Activated CD8-positive, alpha-beta T cell treated with anti-CD3 and anti-CD28 coated beads for 36 hours (primary cell): ENCODE measurements at regions not wholly inside any gene's neighbourhood (a gene's known extent, or its start where the extent isn't known, plus 50 kb on each side); places are given as distances from the start of the nearest gene placed in this dataset.

Experiments
- ATAC-seq: fragments of 200-7000 bp; cut with Tn5 transposase; one replicate; pipeline ENCODE4 v1.10.0; 2021; ENCODE audit warnings: mild to moderate bottlenecking, moderate library complexity
- CTCF ChIA-PET: fragments of 350-600 bp; sonication (Branson Sonifier 250); formaldehyde crosslinking; loops from one replicate; lab custom pipeline; 2021; ENCODE audit warnings: antibody characterized with exemption; lab: Charles Lee
- POLR2A ChIA-PET: fragments of 350-600 bp; sonication (Branson Sonifier 250); formaldehyde crosslinking; loops from one replicate; lab custom pipeline; 2021; ENCODE audit warnings: antibody characterized with exemption; lab: Charles Lee
- DNase-seq: peaks from one replicate; pipeline ENCODE4 v3.0.0-alpha.2; 2020
- H3K27ac Mint-ChIP-seq: one replicate; pipeline ENCODE4 v1.8.0; 2021; ENCODE audit warnings: mild to moderate bottlenecking, mixed read lengths
- H3K27me3 Mint-ChIP-seq: one replicate; pipeline ENCODE4 v1.8.0; 2021; ENCODE audit warnings: mixed read lengths
- H3K36me3 Mint-ChIP-seq: one replicate; pipeline ENCODE4 v1.8.0; 2021; ENCODE audit warnings: low read depth, mixed read lengths
- H3K4me1 Mint-ChIP-seq: one replicate; pipeline ENCODE4 v1.8.0; 2021; ENCODE audit warnings: low read depth, mixed read lengths
- H3K4me3 Mint-ChIP-seq: one replicate; pipeline ENCODE4 v1.8.0; 2021; ENCODE audit warnings: mild to moderate bottlenecking, moderate library complexity, mixed read lengths
- H3K9me3 Mint-ChIP-seq: one replicate; pipeline ENCODE4 v1.8.0; 2021; ENCODE audit warnings: mixed read lengths
- CTCF ChIP-seq: fragments of 200-600 bp; IDR thresholded peaks from one replicate; pipeline ENCODE4 v1.8.0; 2022; ENCODE audit warnings: antibody characterized with exemption, mild to moderate bottlenecking
- intact Hi-C: fragments of 100-400 bp; cut with micrococcal nuclease; formaldehyde crosslinking; loops from one replicate; pipeline ENCODE4 v1.10.0; 2022

- intact Hi-C loops = no loop called here
- Mint-ChIP-seq H3K9me3 (peaks cover 3% of the 10 kb centered on the region), H3K27ac (peak overlapping the region; percentile 94), H3K27me3 (no peaks in the 10 kb centered on the region), H3K4me1 (peaks cover 72% of the 10 kb centered on the region), H3K4me3 (no peak overlapping the region), H3K36me3 (peaks cover 5% of the 10 kb centered on the region)
- CTCF ChIA-PET = interaction anchor here (1.2 to 2.4 kb wide), 2 partner anchors 18 to 34 kb away, joined by 3 to 7 read pairs; no protein-coding TSS in a partner anchor
- POLR2A ChIA-PET = interaction anchor here (0.7 to 10.6 kb wide), 8 partner anchors 9 to 58 kb away, joined by 3 to 172 read pairs (median 4); no protein-coding TSS in a partner anchor
- DNase-seq = peak; percentile 34
- TF ChIP-seq CTCF = no peak
- ATAC-seq = no peak
Measured at GRCh38 chr1:25019337-25020172, 89.5 kb upstream of the RUNX3 start.

- TF ChIP-seq CTCF = no peak
- H3K27ac Mint-ChIP-seq = peak overlapping the region; percentile 94
- DNase-seq = no peak
- H3K4me1 Mint-ChIP-seq = peaks cover 66% of the 10 kb centered on the region
- intact Hi-C loops = no loop called here
- ATAC-seq = no peak
- POLR2A ChIA-PET = interaction anchor here (0.7 to 1.5 kb wide), 4 partner anchors 9 to 57 kb away, joined by 3 to 4 read pairs (median 4); no protein-coding TSS in a partner anchor
- peaks cover 5% of the 10 kb centered on the region for H3K36me3 Mint-ChIP-seq
- no peaks in the 10 kb centered on the region for H3K27me3 Mint-ChIP-seq
- no peak overlapping the region for H3K4me3 Mint-ChIP-seq
- peaks cover 3% of the 10 kb centered on the region for H3K9me3 Mint-ChIP-seq
- CTCF ChIA-PET = interaction anchor here (1.2 to 2.4 kb wide), 2 partner anchors 19 to 33 kb away, joined by 3 to 7 read pairs; no protein-coding TSS in a partner anchor
Measured at GRCh38 chr1:25018943-25019336, 88.9 kb upstream of the RUNX3 start.

GRCh38 chr1:25018110-25018735 is 88.1 kb upstream of the RUNX3 start:
- no peak for ATAC-seq
- peak overlapping the region; percentile 24 for H3K4me3 Mint-ChIP-seq
- CTCF ChIA-PET = interaction anchor here (2.4 kb wide), 1 partner anchor 19 kb away, joined by 7 read pairs; no protein-coding TSS in a partner anchor

GRCh38 chr1:25017436-25018109 is 87.5 kb upstream of the RUNX3 start:
- H3K36me3 Mint-ChIP-seq = peaks cover 5% of the 10 kb centered on the region
- POLR2A ChIA-PET = interaction anchor here (0.6 to 1.6 kb wide), 6 partner anchors 12 to 1499 kb away, joined by 3 to 5 read pairs (median 4); no protein-coding TSS in a partner anchor
- H3K4me1 Mint-ChIP-seq = peaks cover 65% of the 10 kb centered on the region
- peak overlapping the region; percentile 24 for H3K4me3 Mint-ChIP-seq
- intact Hi-C loops = no loop called here
- peaks cover 3% of the 10 kb centered on the region for H3K9me3 Mint-ChIP-seq
- no peaks in the 10 kb centered on the region for H3K27me3 Mint-ChIP-seq
- no peak for TF ChIP-seq CTCF
- ATAC-seq (no peak), DNase-seq (no peak)
- CTCF ChIA-PET = interaction anchor here (1.3 to 2.4 kb wide), 2 partner anchors 10 to 20 kb away, joined by 4 to 7 read pairs; no protein-coding TSS in a partner anchor
- H3K27ac Mint-ChIP-seq = peak overlapping the region; percentile 94

More at GRCh38 chr1:25018110-25018735, 88.1 kb upstream of the RUNX3 start:
- Mint-ChIP-seq H3K4me1 (peaks cover 65% of the 10 kb centered on the region), H3K27ac (peak overlapping the region; percentile 94), H3K27me3 (no peaks in the 10 kb centered on the region), H3K36me3 (peaks cover 5% of the 10 kb centered on the region), H3K9me3 (peaks cover 3% of the 10 kb centered on the region)
- POLR2A ChIA-PET = interaction anchor here (0.7 to 1.6 kb wide), 5 partner anchors 8 to 54 kb away, joined by 3 to 5 read pairs (median 4); no protein-coding TSS in a partner anchor
- no peak for TF ChIP-seq CTCF
- DNase-seq = no peak
- intact Hi-C loops = no loop called here
